Testis (tissue), 2 donors: ENCODE measurements at regions not wholly inside any gene's neighbourhood (a gene's known extent, or its start where the extent isn't known, plus 50 kb on each side); places are given as distances from the start of the nearest gene placed in this dataset.

Experiments used
- CTCF ChIP-seq, 3 experiments: fragments of 450-650 bp in 2 of 3; fragments of 200-600 bp in 1 of 3; sonication (generic) in 1 of 3; IDR thresholded peaks; one replicate each; pipeline ENCODE4 v1.5.1; 2016 to 2019; ENCODE audit warnings: antibody characterized with exemption in 3 of 3, mild to moderate bottlenecking in 2 of 3, moderate library complexity in 1 of 3
- POLR2A ChIP-seq: fragments of 450-650 bp; IDR thresholded peaks from one replicate; pipeline ENCODE4 v1.6.1; 2017; ENCODE audit warnings: antibody characterized with exemption, mild to moderate bottlenecking, moderate library complexity

- no peak for TF ChIP-seq CTCF (IDR thresholded peaks at IDR 0.05)
- TF ChIP-seq POLR2A = no peak
Observed at GRCh38 chr5:17039170-17039569, 103.1 kb upstream of the MYO10 start.
